SK-N-SH (cell line): ENCODE measurements at regions not wholly inside any gene's neighbourhood (a gene's known extent, or its start where the extent isn't known, plus 50 kb on each side); places are given as distances from the start of the nearest gene placed in this dataset.

Experiments
- TF ChIP-seq, protein P1 (sequence below): IDR thresholded peaks from 2 replicates; pipeline ENCODE4 v1.4.0; 2012; ENCODE audit warnings: low read depth
- TF ChIP-seq, protein P2 (sequence below): fragments of 200-600 bp; sonication (generic); IDR thresholded peaks from 2 replicates; pipeline ENCODE4 v1.6.1; 2017; ENCODE audit warnings: antibody characterized with exemption, mild to moderate bottlenecking, moderate library complexity

DNA sequence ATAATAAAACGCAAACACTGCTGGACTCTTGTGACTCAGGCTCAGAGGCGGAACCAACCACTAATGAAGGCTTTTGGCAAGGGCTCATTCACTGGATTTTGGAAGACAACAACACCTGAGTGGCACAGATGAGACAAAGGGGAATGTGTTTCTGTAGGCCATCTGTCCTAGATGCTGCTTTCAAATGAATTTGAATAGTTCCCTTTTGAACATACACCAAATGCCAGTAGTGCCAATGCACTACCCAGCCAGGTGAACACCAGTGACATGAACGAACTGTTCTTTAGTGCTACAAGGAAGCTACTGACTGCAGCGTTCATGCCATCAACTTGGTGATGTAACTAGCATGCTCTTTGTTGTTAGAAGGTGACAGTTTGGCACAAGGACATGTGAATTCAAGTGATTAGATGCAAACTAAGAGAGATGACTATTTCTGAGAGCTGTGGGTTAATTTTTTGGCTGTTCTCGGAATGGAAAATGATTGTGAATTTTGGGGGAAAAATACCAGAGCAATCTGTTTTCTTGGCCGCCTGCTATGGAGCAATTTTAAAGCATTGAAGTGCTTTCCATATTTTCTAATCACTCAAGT lies 173.7 kb downstream of the SLC24A2 start:
- TF ChIP-seq, protein P1, sequence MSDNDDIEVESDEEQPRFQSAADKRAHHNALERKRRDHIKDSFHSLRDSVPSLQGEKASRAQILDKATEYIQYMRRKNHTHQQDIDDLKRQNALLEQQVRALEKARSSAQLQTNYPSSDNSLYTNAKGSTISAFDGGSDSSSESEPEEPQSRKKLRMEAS: no peak
- TF ChIP-seq, protein P2, sequence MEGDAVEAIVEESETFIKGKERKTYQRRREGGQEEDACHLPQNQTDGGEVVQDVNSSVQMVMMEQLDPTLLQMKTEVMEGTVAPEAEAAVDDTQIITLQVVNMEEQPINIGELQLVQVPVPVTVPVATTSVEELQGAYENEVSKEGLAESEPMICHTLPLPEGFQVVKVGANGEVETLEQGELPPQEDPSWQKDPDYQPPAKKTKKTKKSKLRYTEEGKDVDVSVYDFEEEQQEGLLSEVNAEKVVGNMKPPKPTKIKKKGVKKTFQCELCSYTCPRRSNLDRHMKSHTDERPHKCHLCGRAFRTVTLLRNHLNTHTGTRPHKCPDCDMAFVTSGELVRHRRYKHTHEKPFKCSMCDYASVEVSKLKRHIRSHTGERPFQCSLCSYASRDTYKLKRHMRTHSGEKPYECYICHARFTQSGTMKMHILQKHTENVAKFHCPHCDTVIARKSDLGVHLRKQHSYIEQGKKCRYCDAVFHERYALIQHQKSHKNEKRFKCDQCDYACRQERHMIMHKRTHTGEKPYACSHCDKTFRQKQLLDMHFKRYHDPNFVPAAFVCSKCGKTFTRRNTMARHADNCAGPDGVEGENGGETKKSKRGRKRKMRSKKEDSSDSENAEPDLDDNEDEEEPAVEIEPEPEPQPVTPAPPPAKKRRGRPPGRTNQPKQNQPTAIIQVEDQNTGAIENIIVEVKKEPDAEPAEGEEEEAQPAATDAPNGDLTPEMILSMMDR: no peak
